ENCODE measurements at regions not wholly inside any gene's neighbourhood (a gene's known extent, or its start where the extent isn't known, plus 50 kb on each side); places are given as distances from the start of the nearest gene placed in this dataset.

- H3K9me3 ChIP-seq (ENCODE audit: insufficient read depth in 2 of 2, low read depth in 1 of 2, low read length in 1 of 2): peaks cover 0 to 3% of the 10 kb centered on the region in 2 experiments; a peak in 1 of 4 replicates
- TF ChIP-seq JUN (IDR thresholded peaks at IDR 0.05; ENCODE audit: low read depth, low read length) (no peak), SIRT6 (IDR thresholded peaks at IDR 0.05; ENCODE audit: low read length) (no peak), EGR1 (IDR thresholded peaks at IDR 0.05; ENCODE audit: borderline replicate concordance, low read depth, low read length) (no peak), RAD21 (IDR thresholded peaks at IDR 0.05 in 1 of 2, conservative IDR thresholded peaks at IDR 0.05 in 1 of 2; ENCODE audit: low read depth in 2 of 2, low read length in 2 of 2) (no peak), ZNF274 (IDR thresholded peaks at IDR 0.05; ENCODE audit: borderline replicate concordance, extremely low read depth, low read length) (no peak), HDAC2 (IDR thresholded peaks at IDR 0.05; ENCODE audit: borderline replicate concordance in 1 of 2, low read depth in 2 of 2, low read length in 2 of 2) (no peak), KDM4A (IDR thresholded peaks at IDR 0.05; ENCODE audit: low read depth, low read length, severe bottlenecking) (no peak)
- TF ChIP-seq, protein P1, sequence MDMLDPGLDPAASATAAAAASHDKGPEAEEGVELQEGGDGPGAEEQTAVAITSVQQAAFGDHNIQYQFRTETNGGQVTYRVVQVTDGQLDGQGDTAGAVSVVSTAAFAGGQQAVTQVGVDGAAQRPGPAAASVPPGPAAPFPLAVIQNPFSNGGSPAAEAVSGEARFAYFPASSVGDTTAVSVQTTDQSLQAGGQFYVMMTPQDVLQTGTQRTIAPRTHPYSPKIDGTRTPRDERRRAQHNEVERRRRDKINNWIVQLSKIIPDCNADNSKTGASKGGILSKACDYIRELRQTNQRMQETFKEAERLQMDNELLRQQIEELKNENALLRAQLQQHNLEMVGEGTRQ (IDR thresholded peaks at IDR 0.05; ENCODE audit: low read length): no peak
- TF ChIP-seq, protein P2, sequence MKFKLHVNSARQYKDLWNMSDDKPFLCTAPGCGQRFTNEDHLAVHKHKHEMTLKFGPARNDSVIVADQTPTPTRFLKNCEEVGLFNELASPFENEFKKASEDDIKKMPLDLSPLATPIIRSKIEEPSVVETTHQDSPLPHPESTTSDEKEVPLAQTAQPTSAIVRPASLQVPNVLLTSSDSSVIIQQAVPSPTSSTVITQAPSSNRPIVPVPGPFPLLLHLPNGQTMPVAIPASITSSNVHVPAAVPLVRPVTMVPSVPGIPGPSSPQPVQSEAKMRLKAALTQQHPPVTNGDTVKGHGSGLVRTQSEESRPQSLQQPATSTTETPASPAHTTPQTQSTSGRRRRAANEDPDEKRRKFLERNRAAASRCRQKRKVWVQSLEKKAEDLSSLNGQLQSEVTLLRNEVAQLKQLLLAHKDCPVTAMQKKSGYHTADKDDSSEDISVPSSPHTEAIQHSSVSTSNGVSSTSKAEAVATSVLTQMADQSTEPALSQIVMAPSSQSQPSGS (IDR thresholded peaks at IDR 0.05; ENCODE audit: low read length): no peak
- no peak overlapping the region for H3K56ac ChIP-seq (replicated peaks; ENCODE audit: insufficient read length, low read depth, low read length)
- DNase-seq (ENCODE audit: low read depth in 1 of 2, low spot score in 2 of 2): no peak
- no peaks in the 10 kb centered on the region for H3K23me2 ChIP-seq (ENCODE audit: low read depth, low read length)
- no peak overlapping the region for H3K18ac ChIP-seq (ENCODE audit: extremely low read depth, low read length)
- H3K4me3 ChIP-seq (ENCODE audit: extremely low read depth in 1 of 4, insufficient read depth in 2 of 4, low read depth in 3 of 4, low read length in 4 of 4): no peak overlapping the region
- CTCF ChIA-PET (ENCODE audit: partially characterized antibody): interaction anchor here (1.1 to 2.1 kb wide), 3 partner anchors 9 to 12 kb away, joined by 3 to 7 read pairs (median 4); no protein-coding TSS in a partner anchor
- H3K4me2 ChIP-seq (ENCODE audit: insufficient read depth in 1 of 2, low read depth in 2 of 2, low read length in 2 of 2): no peak overlapping the region
- H4K91ac ChIP-seq (replicated peaks; ENCODE audit: insufficient read length, low read length): no peak overlapping the region
- H2BK120ac ChIP-seq (replicated peaks; ENCODE audit: low read depth, low read length): no peak overlapping the region
- no peaks in the 10 kb centered on the region for H4K20me1 ChIP-seq (replicated peaks in 1 of 2; ENCODE audit: control insufficient read depth in 1 of 2, insufficient read depth in 2 of 2, low read length in 2 of 2)
- 92% methylated on average over 3 of the region's 3 CpGs; no CpG with 5 or more reads in 1 of the 2 experiments for WGBS, 2 experiments (ENCODE audit: extremely low coverage in 1 of 2, insufficient coverage in 1 of 2, insufficient read length in 1 of 2, insufficient replicate concordance in 2 of 2, low coverage in 1 of 2, low lambda C conversion rate in 2 of 2, missing lambda C conversion rate in 1 of 2)
- no peaks in the 10 kb centered on the region for H3K36me3 ChIP-seq (ENCODE audit: control insufficient read depth in 2 of 4, insufficient read depth in 4 of 4, low read length in 3 of 4)
- no peaks in the 10 kb centered on the region for H3K79me1 ChIP-seq (ENCODE audit: low read depth, low read length)
- H3K23ac ChIP-seq (ENCODE audit: insufficient read length): no peak overlapping the region
- H3K4me1 ChIP-seq (replicated peaks in 1 of 4; ENCODE audit: control insufficient read depth in 3 of 4, insufficient read depth in 4 of 4, low read length in 3 of 4): peaks cover 0 to 4% (median 1%) of the 10 kb centered on the region in 4 experiments; a peak in 2 of 7 replicates
- H2BK12ac ChIP-seq (ENCODE audit: low read depth, low read length): no peak overlapping the region
- no peak overlapping the region for H3K14ac ChIP-seq (ENCODE audit: insufficient read length)
- POLR2A ChIA-PET (ENCODE audit: partially characterized antibody): no interaction called here
- no peak overlapping the region for H4K5ac ChIP-seq (ENCODE audit: insufficient read length, low read depth, low read length)
- H3K9ac ChIP-seq (replicated peaks in 1 of 4; ENCODE audit: extremely low read depth in 1 of 4, low read depth in 3 of 4, low read length in 3 of 4): no peak overlapping the region
- H2AFZ ChIP-seq (ENCODE audit: low read length): no peak overlapping the region
- no peak overlapping the region for H2BK20ac ChIP-seq (ENCODE audit: low read length)
- no peak for FAIRE-seq
- H3K27me3 ChIP-seq (replicated peaks in 1 of 4; ENCODE audit: control insufficient read depth in 3 of 4, extremely low read depth in 1 of 4, insufficient read depth in 3 of 4, low read length in 3 of 4): no peaks in the 10 kb centered on the region
- no peak overlapping the region for H2AK5ac ChIP-seq (ENCODE audit: low read depth, low read length)
- no peak overlapping the region for H2BK5ac ChIP-seq (ENCODE audit: low read depth, low read length)
- H3K4ac ChIP-seq (replicated peaks; ENCODE audit: insufficient read length, low read depth, low read length): no peak overlapping the region
- H4K8ac ChIP-seq (ENCODE audit: extremely low read depth, insufficient read depth, low read length): no peak overlapping the region
- H2BK15ac ChIP-seq (ENCODE audit: low read length): no peak overlapping the region
- no peaks in the 10 kb centered on the region for H3K79me2 ChIP-seq (ENCODE audit: control insufficient read depth in 1 of 2, insufficient read depth in 2 of 2, low read length in 2 of 2)
- no peak overlapping the region for H3K27ac ChIP-seq (ENCODE audit: low read depth, low read length)
Observed at GRCh38 chr19:32053376-32053775, 292.0 kb upstream of the ZNF507 start.
